NCI-H2107 treated with DMSO at 0.1 percent for 48 hours (cell line): ENCODE measurements at regions not wholly inside any gene's neighbourhood (a gene's known extent, or its start where the extent isn't known, plus 50 kb on each side); places are given as distances from the start of the nearest gene placed in this dataset.

Experiments
- DNase-seq: peaks from one replicate; lab custom pipeline; 2025; ENCODE audit not compliant: unreplicated experiment; lab: John Stamatoyannopoulos, UW

DNA sequence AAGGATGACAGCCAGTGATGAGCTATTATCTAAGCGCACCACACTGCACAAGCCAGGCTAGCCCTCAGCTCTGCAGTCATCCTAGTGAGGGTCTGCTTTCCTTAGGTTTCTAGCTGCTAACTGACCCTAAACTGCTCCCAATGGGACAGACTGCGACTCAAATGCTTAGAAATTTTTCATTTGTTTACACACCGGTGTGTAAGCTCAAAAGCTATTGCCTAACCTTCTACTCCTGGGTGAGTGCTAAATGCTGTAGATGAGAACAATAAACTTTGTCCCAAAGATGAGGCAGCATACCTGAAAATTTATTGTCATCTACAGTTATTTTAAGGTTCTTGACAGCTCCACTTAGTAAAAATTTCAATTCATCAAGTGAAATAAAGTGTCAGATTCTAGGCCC is 311.4 kb downstream of the TMEM167A start:
- DNase-seq: no peak

DNA sequence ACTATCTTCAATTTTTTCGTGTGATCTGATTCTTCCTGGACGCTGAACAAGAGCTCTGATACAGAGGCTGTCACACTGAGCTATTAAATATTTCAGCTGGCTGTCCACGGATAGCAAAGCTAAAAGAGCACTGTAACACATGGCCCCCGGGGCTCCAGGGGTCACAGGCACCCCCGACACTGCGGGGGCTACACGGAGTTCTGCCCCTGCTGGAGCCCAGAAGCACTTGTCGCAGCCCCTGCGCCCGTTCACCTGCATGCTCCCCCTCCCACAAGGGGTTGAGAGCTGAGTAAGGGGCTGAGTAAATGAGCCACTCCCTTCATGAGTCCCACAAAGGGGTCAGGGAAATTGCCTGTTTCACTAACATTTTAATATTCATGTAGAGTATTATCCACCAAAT is 316.3 kb downstream of the TMEM167A start:
- DNase-seq: no peak

DNA sequence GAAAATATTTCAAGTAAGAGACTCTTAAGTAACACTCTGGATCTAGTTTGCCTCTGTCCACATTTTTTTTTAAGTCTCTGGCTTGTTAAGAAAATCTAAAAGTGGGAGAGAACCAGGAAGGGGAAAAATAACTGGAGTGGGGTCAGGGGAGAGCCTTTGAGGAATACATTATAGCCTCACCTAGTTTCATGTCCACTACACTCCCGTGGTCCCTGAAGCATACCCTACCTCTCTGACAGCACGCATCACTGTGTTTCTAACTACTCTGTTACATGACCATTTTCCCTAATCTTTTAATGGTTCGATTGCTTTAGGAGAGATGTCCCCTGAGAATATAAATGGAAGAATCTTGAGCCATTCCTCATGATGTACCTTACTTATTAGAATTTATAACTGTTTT is 318.3 kb downstream of the TMEM167A start:
- no peak for DNase-seq

DNA sequence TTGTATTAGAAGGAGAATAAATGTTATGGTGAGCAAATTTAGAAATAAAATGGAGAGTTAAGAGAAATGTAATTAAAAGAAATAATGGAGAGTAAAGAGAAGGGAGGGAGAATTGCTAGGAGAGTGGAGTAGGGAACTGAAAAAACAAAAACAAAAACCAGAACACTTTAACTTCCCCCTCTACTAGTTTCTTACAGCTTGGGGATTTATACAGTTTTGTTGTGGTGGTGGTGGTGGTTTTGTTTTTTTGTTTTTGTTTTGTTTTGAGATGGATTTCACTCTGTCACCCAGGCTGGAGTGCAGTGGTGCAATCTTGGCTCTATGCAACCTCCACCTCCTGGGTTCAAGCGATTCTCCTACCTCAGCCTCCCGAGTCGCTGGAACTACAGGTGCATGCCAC is 322.4 kb downstream of the TMEM167A start:
- no peak for DNase-seq

DNA sequence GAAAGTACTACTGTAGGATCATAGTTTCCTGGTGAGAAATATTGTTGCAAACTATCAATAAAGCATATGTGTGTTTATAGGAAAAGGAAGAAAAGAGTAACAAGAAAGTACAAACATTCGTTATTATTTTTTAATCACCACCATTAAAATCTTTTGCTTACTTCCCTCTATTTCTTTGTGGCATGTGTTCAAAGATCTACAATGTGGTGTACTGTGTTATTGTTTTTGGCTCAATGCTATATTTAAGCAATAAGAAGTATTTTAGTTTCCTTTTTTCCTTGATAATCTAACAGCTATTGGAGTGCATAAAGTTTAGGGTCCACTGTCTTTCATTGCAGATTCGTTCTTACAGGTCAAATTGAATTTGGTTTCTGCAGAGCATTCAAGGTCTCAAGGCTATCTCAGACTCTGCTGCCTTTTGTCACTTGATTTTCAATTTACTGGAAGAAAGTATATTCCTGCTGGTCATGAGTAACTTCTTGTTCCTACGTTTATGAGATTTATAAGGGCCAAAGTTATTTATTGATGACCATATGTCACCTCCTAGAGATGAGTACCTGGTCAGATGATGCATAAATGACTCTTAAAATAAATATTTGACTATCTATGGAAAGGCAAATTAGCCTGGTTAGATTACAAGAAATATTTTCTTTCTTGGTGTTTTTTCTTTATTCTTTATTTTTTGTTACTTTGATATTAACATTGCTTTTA is 323.0 kb downstream of the TMEM167A start:
- DNase-seq: no peak

DNA sequence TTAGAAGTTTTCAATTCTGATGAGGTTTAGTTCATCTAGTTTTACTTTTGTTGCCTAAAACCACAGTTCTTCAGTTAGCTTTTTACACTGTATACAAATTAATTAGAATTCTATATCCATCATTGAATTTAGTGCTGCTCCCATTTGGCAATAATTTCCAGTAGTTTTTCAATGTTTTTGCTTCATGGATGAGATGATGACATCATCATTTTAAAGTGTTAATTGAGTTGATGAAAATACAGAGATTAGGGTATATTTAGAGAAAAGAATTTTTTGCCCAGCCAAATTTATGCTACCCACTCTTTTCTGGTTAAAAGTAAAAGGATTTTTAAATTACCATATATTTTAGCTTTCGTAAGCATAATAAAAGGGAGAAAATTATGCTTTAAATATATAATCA is 323.8 kb downstream of the TMEM167A start:
- DNase-seq: no peak

DNA sequence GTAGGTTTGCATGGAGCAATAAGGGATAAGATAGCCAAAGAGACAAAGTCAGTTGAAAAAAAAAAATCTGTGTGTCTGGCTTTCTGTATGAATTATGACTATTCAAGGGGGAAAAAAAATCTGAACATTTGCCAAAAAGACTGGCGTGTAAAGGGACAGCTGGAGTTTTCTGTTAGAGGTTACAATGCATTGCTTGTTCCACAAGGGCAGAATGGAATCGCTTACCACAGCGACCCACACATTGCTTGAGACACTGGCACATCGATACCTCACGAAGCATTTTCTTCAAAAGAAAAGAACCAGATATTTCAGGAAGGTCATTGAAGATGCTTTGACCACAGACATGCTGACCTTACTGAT is 327.8 kb downstream of the TMEM167A start:
- DNase-seq: no peak

DNA sequence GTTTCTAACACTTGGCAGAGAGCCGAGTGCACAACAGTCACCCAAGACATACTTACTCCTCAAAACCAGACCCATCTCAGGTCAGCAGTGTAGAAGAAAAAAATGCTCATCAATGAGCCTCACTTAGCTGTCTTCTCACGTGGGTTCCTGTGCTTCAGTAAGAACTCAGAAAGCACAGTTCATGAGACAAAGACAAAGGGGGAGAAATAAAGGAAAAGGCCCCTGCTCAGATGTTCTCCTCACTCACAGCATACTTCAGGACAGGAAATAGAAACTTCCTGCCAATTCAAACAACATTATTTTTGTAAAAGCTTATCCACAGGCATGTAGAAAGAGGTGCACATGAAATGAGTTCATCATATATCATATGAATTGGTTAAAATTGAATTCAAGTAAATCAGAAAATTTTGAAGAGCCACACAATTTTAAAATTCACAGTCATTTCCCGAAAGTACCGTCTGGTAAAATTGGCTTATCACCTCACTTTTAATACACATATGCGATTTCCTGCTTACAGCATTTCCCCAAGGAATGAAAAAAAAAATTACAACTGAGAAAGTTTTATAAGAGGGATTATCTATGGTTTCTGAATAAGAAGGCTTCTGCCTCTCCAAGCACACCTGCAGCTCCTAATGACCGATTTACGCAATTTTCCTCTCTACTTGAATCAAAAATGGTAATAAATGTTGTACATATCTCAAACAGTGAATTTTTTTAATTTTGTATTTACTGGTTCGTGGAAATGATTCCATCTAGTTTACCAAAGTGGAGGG is 328.3 kb downstream of the TMEM167A start:
- DNase-seq: no peak

DNA sequence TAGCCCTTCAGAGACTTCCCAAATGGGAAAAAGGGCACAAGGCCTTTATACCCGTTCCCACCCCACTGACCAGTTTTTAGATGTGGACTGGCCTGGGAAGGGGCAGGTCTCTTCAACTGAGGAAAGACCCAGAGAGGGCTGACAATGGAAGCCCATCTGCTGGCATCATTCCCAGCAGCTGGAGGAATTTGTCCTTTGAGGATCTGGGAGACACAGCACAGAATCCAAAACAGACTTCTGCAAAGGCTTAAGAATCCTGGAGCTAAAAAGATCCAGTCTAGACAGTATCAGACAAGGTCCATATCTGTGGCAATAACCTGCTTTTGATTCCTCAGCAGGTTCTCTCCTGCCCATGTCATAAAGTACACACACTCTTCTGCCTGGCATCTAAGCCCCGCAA is 329.2 kb downstream of the TMEM167A start:
- DNase-seq: no peak

DNA sequence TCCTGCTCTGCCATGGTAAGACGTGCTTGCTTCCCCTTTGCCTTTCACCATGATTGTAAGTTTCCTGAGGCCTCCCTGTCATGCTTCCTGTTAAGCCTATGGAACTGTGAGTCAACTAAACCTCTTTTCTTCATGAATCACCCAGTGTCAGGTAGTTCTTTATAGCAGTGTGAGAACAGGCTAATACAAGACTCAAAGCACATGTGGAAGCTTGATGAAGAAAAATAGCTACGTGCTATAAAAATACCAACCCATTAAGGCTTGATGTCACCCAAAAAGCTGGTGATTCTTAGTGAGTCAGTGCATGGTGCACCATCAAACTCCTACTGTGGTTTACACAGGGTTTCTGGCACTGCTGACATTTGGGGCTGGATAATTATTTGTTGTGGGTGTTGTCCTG is 332.2 kb downstream of the TMEM167A start:
- DNase-seq: no peak

DNA sequence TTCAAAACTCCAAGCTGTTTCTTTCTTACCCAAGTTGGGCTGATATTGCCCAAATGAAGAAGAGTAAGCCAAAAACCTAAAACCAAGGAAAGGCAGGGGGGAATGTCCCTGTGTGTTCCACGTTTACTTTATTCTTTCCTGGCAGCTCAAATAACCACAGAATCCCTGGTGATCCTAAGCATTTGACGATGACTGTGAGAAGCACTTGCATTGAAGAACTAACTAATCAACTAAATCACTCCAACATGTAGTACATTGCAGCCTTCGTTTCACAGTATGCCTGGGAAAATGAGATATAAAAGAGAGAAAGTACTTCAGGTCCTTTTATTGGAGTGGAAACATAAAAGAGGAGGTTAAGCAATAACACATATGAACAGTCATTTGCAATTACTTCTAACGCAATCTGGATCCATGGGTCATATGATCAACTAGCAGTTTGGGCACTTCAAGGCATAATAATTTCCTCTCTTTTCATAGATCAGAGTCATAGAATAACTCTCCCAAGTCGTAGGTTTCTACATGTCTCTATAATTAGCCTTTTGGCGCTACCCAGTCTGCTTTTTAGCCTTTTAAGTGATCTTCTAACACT is 338.4 kb downstream of the TMEM167A start:
- no peak for DNase-seq

DNA sequence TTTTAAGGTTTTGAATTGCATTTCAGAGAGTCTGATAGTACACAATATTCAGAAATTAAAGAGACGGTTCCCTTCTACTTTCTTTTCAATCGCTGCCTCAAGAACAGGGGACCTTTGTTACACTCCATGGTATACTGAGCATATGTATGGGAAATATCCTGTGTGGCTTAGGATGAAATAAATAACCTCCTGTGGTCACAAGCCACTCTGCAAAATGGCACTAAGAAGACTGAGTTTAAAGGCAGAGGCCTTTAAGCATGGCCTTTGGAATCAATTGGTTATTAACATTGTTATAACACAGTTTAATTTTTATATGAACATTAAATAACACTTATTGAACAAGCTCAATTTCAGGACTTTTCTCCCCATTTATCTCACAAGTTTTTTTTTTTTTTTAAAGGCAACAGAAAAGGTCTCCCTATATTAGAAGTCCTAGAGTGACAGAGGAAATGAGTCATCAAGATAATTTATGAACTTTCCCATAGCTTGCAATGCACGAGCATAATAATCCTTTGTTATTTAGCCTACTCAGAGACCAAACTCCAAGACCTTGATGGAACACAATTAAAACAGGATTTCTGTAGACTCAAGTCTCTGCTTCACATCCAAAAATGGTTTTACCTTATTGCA is 341.9 kb downstream of the TMEM167A start:
- DNase-seq: no peak

DNA sequence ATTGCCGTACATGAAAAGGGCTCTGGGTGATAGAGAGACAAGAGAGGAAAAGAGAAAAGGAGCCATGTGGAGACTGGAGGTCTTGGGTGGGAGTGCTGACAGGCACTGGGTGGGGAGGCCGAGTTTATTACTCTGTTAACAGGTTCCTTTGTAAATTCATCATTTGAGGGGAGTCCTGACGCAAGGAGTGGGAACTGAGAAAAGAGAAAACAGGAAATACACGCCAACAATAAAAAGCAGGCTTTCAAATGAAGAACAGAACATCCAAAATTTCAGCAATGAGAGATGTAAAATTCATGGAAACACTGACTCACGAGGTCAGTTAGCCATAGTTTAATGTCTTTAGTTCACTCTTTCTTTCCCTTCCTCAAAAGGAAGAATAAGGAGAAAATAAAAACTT is 342.8 kb downstream of the TMEM167A start:
- DNase-seq: no peak

DNA sequence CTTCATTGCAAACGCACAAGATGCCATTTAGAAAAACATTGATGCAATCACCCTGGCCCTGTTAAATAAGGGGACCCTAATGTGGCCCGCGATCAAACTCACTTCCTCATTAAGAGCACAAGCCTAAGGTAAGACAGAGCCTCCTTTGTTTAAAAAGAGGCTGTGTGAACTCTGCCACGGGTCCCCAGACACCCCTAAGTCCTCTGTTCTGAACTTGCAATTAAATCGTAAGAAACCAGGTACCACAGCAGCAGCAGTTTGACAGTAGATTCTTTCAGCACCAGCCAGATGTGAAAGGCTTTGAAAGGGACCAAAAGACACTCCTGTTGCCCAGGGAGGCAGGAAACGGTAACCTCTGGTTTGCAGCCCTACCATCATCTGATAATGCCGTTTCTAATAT is 346.3 kb downstream of the TMEM167A start:
- DNase-seq: no peak

DNA sequence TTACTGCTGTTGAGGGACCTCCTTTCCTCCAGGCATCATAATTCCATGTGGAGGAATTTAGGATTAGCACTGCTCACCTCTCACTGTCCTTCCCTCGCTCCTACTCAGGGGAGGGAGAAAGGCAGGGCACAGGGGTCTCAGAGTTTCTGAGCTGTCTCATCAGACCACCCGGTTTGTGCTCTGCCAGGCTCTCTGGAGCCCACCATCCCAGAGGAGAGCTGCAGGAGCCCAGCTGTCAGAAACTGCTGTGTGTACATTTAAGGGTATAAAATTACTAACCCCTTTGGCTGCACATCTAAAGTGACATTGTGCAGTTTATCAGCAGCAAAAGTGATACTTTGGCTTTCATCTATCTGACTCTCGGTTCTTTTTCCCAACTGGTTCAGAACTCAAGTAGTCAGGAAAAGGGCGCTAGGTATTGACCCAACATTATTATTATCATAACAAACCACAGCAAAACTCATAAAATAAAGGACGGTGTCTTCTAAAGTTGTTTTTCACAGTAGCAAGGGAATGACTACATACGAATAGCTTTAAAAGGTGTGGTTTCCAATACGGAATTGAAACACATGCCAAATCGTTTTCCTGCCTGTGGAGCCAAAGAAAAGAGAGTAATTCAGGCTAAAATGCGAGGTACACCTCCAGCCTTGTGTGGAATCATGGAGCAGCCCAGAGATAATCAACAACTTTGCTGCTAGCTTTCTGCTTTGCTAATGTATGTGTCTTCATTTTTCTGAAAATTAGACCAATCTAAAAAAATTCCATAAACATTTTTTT is 348.1 kb downstream of the TMEM167A start:
- DNase-seq: no peak

DNA sequence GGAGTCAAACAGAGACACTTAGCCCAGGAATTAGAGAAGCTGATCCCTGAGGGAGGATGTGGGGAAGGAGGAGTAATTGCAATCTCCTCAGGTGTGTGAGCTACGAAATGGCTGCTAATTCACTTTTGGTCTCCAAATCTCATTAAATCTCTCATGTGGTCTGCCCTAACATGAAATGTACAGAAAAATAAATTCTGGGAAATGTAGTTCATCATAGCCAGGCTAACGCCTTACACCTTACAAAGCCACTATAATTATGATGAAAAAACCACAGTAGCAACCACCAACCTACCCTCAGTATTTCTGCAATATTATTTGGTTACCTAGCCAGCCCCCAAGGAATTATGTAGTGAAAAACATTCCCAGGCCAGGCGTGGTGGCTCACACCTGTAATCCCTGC is 354.0 kb downstream of the TMEM167A start:
- DNase-seq: no peak

DNA sequence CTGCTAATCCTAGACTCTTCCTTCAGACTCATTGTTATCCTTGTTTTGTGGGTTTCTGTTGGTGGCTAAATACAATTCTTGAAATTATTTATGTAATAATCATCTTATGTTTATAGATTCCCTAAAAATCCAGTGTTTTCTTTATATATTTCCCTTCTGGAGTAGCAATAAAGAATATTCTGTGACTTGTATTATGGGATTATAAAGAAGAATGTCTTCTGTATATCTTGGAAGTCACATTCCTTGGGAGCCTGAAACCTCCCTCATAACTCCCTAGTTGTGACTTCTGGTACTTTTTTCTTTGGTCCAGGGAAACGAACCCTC is 356.1 kb downstream of the TMEM167A start:
- no peak for DNase-seq

DNA sequence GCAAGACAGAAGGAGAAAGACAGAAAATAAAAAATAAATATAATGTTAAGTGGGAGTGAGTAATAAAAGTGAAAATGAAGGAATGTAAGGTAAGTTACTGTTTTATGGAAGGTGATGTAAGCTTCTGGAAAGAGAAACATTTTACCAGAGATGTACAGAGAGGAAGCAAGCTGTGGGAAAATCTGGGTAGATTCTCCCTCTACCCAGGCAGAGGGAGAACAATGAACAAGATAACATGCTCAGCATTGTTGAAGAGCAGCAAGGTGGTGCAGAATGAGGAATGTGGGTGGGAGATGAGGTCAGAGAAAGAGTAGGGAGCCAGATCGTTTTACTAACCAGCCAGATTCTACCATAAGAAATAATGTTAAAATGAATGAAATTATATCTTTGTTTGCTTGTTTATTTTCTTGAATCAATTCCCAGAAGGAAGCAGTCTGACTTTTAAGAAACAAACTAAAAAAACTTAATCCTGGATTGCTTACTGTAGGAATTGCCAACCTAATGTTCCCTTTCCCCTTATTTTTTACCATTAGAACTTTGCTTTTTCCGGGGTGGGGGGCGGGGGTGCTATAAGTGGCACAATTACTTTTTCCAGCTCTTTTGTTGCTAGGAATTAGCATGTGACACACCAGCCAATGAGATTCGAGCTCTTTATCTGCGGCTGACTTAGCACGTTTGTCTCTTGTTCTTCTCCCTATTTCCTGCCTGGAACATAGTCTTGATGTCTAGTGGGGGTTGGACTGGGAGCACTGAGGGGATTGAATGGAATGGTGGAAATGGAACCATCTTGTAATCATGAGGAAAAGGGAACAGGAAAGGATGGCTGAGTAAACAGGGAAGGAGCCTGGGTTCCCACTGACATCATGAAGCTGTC is 356.7 kb downstream of the TMEM167A start:
- no peak for DNase-seq

DNA sequence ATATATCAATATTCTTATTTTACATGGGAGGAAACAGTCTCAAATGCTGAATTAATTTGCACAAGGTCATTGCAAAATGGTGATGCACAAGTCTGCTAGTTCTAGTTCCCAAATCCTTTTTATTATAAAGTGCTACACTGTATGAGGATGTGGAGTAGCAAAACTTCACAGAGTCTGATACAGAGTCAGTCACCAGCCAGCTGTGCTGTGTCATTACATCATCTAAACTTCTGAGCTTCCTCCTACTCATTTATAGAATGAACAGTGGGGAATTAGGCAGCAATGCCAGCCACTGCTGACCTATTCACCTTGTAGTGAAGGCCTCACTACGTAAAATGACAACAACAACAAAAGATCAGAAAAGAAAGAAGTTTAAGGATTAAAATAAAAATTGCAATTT is 357.8 kb downstream of the TMEM167A start:
- no peak for DNase-seq

DNA sequence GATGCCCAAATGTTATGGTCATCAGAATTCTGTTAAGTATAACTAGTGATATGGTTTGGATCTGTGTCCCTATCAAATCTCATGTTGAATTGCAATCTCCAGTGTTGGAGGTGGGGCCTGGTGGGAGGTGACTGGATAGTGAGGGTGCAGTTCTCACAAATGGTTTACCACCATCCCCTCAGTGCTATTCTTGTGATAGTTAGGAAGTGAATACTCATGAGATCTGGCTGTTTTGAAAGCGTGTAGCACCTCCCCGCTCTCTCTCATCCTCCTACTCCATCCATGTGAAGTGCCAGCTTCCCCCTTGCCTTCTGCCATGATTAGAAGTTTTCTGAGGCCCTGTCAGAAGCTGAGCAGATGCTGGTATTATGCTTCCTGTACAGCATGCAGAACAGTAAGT is 359.5 kb downstream of the TMEM167A start:
- DNase-seq: no peak
